DMS153 treated with DMSO at 0.1 percent for 48 hours (cell line): ENCODE measurements at regions not wholly inside any gene's neighbourhood (a gene's known extent, or its start where the extent isn't known, plus 50 kb on each side); places are given as distances from the start of the nearest gene placed in this dataset.

Source experiments
- DNase-seq: peaks from one replicate; lab custom pipeline; 2025; ENCODE audit not compliant: unreplicated experiment; lab: John Stamatoyannopoulos, UW

GRCh38 chr2:11013196-11013595, 101.5 kb downstream of the KCNF1 start:
- DNase-seq = no peak

GRCh38 chr2:11014026-11014425, 102.3 kb downstream of the KCNF1 start:
- no peak for DNase-seq

- DNase-seq = no peak
Measured at GRCh38 chr2:11016735-11017388, 105.1 kb downstream of the KCNF1 start.

GRCh38 chr2:11017921-11018320, 106.2 kb downstream of the KCNF1 start:
- DNase-seq = no peak

GRCh38 chr2:11018651-11019185, 107.0 kb downstream of the KCNF1 start:
- DNase-seq = no peak

- DNase-seq = no peak
Measured at GRCh38 chr2:11019614-11020013, 107.9 kb downstream of the KCNF1 start.

- no peak for DNase-seq
Measured at GRCh38 chr2:11022064-11022463, 110.3 kb downstream of the KCNF1 start.

GRCh38 chr2:11022591-11023273, 111.0 kb downstream of the KCNF1 start:
- DNase-seq = no peak

- no peak for DNase-seq
Measured at GRCh38 chr2:11023326-11024258, 111.9 kb downstream of the KCNF1 start.

- DNase-seq = peak; percentile 27
Measured at GRCh38 chr2:11024259-11024645, 112.5 kb downstream of the KCNF1 start.

- DNase-seq = no peak
Measured at GRCh38 chr2:11024687-11025086, 113.0 kb downstream of the KCNF1 start.

GRCh38 chr2:11026286-11026921, 114.7 kb downstream of the KCNF1 start:
- no peak for DNase-seq

GRCh38 chr2:11027195-11027594, 115.5 kb downstream of the KCNF1 start:
- no peak for DNase-seq

GRCh38 chr2:11028407-11028916, 116.7 kb downstream of the KCNF1 start:
- no peak for DNase-seq

- no peak for DNase-seq
Measured at GRCh38 chr2:11029136-11029535, 117.4 kb downstream of the KCNF1 start.

GRCh38 chr2:11030036-11030435, 118.3 kb downstream of the KCNF1 start:
- DNase-seq = no peak

GRCh38 chr2:11030909-11031308, 119.2 kb downstream of the KCNF1 start:
- DNase-seq = no peak

- no peak for DNase-seq
Measured at GRCh38 chr2:11031876-11032275, 120.1 kb downstream of the KCNF1 start.

- DNase-seq = no peak
Measured at GRCh38 chr2:11032396-11032795, 120.7 kb downstream of the KCNF1 start.

- DNase-seq = no peak
Measured at GRCh38 chr2:11033114-11033513, 121.4 kb downstream of the KCNF1 start.

- DNase-seq = no peak
Measured at GRCh38 chr2:11038641-11039040, 116.6 kb upstream of the SLC66A3 start.
